GM18507 (cell line): ENCODE measurements at regions not wholly inside any gene's neighbourhood (a gene's known extent, or its start where the extent isn't known, plus 50 kb on each side); places are given as distances from the start of the nearest gene placed in this dataset.

Experiments used
- DNase-seq: peaks from one replicate; pipeline ENCODE4 v3.0.0; 2011; ENCODE audit warnings: low read depth; ENCODE audit not compliant: insufficient read length; ENCODE audit errors: extremely low spot score
- FAIRE-seq: peaks from 2 replicates; lab custom pipeline; 2011; peaks lifted over from hg19 to GRCh38; lab: Jason Lieb, UNC

DNA sequence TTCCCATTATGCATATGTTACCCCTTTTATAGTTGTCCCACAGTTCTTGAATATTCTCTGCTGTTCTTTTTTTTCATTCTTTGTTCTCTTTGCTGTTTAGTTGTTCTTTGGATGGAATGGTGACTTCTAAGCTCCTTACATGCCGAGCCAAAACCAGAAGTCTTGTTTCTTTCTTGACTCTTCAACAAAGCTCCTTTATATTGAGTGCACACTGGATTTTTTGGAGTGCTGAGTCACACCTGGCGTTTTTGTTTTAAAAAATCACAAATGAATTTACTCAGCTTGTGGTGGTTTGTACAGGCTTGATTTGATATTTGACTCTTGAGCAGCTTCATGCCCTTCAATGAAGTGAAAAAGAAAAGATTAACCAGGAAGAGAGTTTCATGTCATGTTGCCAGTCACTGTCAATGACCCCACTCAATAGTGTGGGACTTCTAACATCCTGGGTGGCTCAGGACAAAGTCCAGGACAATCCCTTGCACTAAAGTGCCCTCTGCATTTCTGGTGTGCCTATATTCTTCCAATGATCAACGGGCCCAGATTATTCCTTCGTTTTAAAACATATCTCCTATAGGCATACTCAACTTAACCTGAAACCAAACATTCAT is 112.4 kb upstream of the SLC38A4 start:
- FAIRE-seq = no peak
- no peak for DNase-seq

DNA sequence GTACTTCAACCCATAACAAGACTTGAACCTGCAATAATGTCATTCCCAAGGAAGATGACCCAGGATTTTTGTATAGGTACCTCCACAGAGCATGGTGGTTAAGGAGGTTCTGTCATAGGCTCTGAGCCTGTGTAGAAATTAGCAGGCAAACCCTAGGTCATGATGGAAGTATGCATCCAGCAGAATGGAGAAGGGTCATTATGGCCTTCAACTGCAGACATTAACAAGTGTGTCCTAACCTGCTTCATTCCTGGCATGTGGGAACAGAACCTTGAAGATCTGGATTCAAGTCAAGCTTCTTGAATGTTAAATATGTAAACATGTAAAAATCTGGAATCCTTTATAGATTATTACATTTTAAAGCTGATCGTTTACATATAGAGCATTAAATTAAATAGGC is 116.2 kb upstream of the SLC38A4 start:
- DNase-seq = no peak
- FAIRE-seq = no peak

DNA sequence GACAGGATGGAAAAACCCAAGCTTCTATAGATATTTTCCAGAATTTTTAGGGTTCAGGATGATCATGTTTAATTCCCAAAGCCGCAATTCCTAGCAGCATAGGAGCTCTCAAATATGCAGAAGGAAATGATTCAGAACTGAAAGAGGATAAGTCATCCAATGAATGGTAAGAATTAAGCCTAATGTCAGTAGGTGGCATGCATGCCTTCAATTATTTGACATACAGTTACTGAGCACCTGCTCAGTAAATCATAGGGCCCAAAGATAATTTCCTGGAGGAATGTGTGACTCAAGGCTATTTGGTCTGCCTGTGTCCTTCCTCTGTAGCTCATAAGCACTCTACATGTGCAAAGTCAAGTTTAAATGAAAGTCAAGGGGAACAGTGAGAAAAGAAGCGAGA is 116.8 kb upstream of the SLC38A4 start:
- FAIRE-seq = no peak
- no peak for DNase-seq

DNA sequence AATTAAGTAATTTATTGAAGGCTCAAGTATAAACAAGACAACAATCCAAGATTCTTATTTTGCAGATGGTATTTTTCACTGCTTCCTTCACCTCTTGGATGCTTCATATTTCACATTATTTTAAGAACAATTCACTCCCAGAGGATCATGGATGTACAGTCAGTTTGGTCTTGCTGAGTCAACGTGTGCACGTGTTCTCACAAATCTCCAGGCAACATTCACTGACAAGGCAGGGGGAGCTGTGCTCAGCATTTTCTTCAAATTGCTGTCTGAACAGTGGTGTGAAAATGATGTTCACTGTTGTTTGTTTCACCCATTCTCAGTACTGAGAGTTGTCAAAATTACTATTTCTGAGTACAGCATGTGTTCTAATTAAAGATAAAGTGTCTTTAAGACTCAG is 118.3 kb upstream of the SLC38A4 start:
- FAIRE-seq = no peak
- DNase-seq = no peak

DNA sequence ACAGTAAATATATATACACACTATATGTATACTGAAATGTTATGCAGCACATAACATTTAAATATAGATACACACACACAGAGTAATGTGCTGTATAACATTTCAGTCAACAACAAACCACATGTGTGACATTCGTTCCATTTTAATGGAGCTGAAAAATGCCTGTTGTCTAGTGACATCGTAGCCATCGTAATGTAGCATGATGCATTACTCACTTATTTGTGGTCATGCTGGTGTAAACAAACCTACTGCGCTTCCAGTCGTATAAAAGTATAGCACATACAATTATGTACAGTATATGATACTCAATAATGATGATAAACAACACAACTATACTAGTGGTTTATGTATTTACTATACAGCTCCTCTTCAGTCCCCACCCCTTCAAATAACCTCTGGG is 119.0 kb upstream of the SLC38A4 start:
- DNase-seq (no peak), FAIRE-seq (no peak)

DNA sequence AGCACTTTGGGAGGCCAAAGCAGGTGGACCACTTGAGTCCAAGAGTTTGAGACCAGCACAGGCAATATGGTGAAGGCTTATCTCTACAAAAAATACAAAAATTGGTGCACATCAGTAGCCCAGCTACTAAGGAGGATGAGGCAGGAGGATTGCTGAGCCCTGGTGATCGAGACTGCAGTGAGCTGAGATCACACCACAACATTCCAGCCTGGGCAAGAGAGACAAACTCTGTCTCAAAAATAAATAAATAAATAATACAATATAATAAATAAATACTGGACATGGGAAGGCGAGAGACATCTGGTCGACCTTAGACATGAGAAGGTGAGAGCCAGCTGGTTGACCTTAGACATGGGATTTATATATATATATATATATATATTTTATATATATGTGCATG is 119.8 kb upstream of the SLC38A4 start:
- FAIRE-seq = no peak
- DNase-seq = no peak

DNA sequence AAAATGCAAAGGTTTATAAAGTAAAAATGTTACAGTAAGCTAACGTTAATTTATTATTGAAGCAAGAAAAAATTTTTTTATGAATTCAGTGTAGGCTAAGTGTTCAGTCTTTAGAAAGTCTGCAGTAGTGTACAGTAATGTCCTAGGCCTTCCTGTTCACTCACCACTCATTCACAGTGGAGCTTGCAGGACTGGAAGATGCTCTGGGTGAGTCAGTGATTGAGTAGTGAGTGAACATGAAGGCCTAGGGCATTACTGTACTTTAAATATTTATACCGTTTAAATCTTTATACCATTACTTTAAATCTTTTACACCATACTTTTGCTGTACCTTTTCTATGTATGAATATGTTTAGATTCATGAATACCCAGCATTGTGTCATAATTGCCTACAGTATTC is 120.3 kb upstream of the SLC38A4 start:
- no peak for FAIRE-seq
- no peak for DNase-seq

DNA sequence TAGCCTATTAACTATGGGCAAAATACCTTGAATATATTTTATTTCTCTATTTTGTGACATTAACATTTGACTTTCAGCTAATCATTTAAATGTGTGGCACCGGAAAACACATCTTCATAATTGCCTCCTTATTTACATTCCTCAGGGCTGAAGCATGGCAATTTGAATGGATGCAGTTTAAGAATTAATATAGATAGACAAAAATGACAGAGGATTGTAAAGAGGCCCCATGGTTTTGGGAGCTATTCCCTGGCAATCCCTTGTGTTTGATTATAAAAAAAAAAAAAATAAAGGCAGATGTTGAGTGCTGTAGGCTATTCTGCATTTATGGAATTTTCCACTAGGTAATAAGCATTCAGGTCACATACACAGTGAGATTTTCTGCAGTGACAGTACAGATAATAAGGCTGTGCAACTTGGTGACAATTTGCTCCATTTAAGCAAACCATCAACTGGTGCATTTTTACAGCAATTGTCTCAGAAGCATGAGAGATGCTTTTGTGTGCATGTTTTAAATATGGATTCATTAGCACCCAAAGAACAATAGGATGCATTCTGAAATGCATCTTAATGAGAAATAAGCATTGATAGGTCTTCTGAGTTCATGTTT is 123.2 kb upstream of the SLC38A4 start:
- FAIRE-seq (no peak), DNase-seq (no peak)

DNA sequence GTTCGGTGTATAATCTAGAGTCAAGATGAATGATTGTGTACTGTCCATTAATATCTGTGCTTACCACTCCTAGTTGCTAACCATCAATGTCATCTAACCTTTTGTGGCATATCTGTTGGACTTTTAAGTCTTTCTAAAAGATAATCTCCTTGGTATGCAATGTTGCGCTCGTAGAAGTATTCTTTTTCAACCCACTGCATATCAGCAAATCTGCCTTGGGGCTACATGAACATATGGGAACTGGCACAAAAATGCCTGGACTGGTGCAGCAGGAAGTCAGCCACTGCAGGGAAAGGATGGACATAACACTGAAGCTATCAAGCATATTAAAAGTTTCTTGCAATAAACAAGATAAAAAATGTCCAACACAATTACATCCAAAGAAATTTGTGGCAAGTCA is 124.3 kb upstream of the SLC38A4 start:
- DNase-seq (no peak), FAIRE-seq (no peak)

DNA sequence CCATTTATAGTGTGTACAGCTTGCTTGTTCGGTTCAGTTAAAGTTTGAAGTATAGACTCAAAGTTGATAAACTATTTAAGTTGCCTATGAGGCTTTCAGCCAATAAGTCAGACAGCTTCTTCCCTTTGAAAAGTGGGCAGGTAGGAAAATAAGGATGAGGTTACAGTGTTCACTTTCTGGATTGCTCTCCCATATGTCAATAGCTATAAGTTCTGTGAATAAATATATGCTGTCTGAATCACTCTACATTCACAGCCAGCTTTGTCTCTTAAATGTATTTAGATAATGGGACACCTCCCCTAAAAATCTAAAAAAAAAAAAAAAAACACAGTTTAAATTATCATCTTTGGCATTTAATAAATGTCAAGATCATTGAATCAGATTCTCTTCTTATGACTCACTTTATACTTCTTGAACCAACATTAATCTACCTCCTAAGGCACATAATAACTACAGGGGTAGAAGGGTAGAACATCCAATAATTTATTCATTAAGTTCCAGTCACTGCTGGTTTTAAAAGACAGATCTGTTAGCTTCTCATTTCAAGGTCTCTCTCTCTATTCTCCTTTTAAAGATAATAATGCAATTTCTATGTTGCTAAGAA is 126.4 kb upstream of the PCED1B start:
- FAIRE-seq (no peak), DNase-seq (no peak)

DNA sequence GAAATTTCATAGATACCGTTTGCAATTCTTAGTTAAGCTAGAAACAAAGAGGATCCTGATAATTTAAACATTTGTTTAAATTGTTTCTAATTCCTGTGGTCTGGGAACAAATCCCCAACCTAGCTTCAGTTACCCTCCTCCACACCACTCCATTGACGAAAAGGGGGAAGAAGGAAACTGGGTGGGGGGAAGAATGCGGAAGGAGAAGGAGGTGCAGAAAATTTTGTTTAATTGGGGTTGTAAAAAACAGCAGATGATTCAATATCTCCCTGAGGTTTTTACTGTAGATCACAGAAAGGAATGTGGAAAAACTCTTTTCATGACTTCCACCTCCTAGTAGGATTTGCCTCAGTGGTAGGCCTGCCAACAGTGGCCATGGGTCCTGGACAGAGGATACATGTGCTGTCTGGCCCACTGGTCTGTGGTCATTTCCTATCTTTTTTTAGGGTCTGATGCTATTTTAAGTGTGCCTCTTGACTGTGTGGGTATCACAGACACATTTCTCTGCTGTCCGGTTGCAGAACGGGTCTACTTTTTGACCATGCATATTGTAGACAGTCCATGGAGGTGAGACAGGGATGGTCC is 122.9 kb upstream of the PCED1B start:
- no peak for FAIRE-seq

DNA sequence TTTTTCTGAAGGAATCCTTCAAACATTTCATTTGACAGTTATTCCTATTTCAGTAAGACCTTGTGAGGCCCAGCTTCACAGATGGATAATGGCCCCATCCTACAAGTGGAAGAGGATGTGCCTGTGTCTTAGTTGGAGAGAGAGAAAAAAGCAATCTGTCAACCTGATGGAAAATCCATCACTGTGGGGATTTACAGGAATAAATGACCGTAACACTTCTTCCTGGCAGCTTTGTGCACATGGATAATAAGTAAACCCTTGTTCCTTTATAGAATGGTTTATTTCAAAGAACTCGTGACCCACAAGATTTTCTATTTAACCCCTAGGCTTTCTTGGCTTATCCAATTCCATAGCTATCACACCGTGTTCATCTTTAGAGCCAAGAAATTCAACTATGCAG is 121.4 kb upstream of the PCED1B start:
- DNase-seq (no peak), FAIRE-seq (no peak)

More for the DNA sequence above, 122.9 kb upstream of the PCED1B start:
- no peak for DNase-seq

DNA sequence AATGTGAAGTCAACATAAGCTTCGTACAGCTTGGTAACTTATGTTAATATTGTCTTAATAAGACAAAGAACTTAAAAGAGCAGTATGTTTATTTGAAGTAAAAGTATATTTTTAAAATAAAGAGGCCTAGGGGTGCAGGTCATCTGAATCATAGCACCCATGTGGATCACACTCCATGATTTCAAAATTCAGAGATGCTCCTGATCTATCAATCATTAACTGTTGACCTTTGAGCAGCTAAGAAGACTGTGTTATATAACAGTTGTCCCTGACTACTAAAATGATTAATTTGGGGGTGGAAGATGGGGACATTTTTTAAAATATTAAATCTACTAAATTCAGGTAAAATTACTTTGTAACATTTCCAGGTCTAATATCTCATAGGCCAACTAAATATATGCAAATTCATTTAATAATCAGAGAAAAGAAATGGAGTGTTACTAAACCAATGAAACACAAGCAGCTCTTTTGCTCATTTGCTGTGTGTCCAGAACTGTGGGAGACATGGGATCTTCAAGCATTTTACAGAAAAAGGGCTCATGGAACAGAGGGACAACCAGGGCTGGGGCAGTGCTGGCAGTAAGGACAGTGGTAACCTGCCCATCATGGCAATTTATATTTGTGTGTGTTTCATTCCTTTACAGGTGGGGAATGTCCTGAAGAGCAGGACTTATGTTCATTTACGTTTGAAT is 120.7 kb upstream of the PCED1B start:
- DNase-seq (no peak), FAIRE-seq (no peak)

DNA sequence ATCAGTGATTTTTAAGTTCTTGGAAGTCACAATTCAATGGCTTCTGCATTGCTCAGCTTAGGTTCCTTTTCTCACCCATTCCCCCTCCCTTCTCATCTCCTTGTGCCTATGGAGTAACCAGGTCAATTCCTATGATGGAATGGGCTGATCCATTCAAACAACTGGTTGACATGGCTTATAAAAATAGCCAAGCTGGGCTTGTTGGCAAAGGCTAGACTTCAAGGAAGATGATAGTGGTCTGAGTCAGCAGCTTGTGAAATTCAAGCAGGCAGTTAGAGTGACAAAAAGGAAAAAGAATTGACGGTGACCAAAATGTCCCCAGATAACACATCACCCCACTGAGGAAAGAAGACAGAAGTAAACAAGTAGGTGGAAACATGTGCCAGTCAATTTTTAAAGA is 119.9 kb upstream of the PCED1B start:
- FAIRE-seq = no peak
- DNase-seq = no peak

DNA sequence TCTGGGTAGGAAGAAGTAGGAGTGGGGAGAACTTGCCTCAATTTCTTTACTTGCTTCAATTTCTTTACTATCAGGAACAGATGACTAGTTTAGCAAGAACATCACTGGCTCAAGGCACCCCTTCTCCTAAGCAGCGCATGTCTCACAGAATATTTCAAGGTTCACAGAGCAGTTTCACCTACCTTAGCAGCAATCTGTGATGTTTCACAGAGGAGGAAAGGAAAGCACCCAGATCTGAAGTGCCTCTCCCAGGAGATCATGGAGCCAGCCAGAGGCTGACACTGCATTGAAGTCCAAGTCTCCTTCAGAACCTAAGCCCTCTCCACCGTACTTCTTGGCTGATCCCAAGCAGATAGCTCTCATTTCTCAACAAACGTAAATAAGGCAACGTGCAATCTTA is 118.7 kb upstream of the PCED1B start:
- DNase-seq (no peak), FAIRE-seq (no peak)

DNA sequence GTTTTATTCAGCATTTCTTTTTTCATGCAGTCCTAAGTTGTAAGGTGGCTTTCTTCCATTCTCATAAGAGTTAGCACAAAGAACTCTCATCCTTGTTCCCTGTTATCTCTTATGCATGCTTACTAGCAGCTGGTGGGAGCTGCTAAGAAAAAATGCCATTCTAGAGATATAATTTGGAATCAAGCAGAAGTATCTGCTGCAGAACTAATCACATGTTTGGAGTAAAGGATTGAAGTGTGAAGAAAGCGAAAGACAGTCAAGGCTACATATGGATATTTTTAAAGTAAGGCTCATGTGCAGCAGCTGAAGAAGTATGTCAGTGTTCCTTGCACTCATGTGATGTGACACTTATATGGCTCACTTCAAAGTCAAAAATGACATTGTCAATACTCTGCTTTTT is 116.2 kb upstream of the PCED1B start:
- FAIRE-seq (no peak), DNase-seq (no peak)

DNA sequence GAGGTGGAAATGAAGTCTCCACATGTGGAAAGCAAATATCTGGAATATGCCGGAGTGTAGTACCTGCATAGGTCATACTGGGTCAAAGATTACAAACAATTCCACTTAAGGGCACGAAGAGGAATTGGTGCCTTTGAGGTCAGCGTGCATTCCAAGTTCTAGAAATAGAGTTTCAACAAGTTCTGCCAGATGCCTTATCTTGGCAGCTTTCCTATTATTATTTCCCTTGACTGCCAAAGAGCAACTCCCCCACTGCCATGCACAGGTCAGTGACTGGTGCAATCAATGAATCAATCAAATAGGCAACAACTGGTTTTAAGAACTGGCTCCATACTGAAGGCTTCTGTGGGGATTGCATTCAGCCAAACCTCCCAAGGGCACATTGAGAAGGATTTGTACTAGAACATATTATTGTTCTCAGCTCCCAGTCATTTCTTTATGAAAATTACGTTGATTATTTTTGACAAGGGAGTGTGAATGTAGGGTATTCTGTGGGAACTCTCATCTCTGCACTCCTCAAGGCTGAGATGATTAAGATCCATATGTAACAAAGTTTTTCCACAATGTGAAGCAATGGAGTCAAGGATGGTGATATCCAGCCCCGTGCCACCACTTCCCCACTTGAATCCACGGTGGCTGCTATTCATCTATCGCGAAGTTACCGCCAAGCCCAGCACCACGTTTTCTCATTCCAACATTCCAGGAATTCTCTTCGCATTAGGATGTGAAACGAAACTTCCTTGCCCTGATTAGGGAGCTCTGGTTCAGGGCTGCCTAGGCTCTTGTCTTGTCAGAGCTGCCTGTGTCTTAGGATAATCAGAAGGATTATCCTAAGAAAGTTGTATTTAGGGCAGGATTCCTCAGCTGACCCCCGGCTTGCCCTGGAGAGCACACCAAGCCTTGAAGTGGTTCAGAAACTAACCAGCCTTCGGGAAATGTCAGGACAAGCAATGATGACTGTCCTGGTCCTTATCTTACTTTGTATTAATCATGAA is 115.1 kb upstream of the PCED1B start:
- FAIRE-seq (no peak), DNase-seq (no peak)

DNA sequence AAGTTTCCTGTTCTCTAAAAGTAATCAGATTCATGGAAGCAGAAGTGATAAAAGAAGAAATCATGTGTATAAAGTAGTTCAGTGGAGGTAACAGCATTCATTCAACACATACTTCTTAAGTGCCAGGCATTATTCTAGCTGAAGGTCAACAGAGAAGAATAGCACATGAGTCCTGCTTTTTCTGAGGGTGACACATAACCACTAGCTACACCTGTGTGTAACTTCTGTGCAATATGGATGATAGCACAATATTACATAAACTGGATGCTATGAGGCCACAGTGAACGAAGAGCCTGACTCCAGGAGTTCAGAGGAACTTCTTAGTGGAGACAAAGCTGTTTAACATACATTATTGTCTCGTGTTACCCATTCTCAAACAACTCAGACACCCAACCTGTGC is 114.3 kb upstream of the PCED1B start:
- FAIRE-seq = no peak
- DNase-seq = no peak

DNA sequence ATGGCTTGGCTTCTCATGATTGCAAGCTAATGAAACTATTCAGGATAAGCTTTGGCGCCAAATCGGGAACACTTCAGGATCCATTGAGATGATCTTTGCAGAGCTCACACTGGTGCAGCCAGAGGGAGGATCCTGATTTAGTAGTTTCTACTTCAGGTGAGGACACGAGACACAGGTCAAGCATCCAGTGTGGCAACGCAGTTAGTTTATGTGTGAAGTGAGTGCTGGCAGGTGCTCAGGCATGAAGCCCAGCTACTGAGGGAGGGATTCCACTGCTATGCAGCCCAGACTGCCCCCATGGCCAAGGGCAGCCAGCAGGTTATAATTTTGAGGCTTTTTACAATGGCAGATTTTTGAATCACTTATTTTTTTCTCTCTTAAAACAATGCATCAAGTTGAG is 113.5 kb upstream of the PCED1B start:
- FAIRE-seq (no peak), DNase-seq (no peak)
